T-helper 2 cell treated with Interferon-gamma antibody and Interleukin-4, amounts not matched to agents 5 μg/mL and 100 μg/mL, for 36 hours (primary cell): ENCODE measurements at regions not wholly inside any gene's neighbourhood (a gene's known extent, or its start where the extent isn't known, plus 50 kb on each side); places are given as distances from the start of the nearest gene placed in this dataset.
A peak's percentile ranks its signal among the peaks of the same experiment; 100 is the strongest.
"Not testable (repeated sequence)": the region's sequence is repeated elsewhere in the genome, so short reads cannot be mapped to it uniquely, and the experiment has no call there.

Source experiments
- DNase-seq: peaks from one replicate; pipeline ENCODE4 v3.0.0; 2021; ENCODE audit warnings: low spot score
- H3K27ac Mint-ChIP-seq: one replicate; pipeline ENCODE4 v1.8.0; 2021; ENCODE audit warnings: mild to moderate bottlenecking, mixed read lengths
- H3K27me3 Mint-ChIP-seq: one replicate; pipeline ENCODE4 v1.8.0; 2021; ENCODE audit warnings: low read depth, mixed read lengths
- H3K36me3 Mint-ChIP-seq: one replicate; pipeline ENCODE4 v1.8.0; 2021; ENCODE audit warnings: low read depth, mixed read lengths
- H3K4me1 Mint-ChIP-seq: one replicate; pipeline ENCODE4 v1.8.0; 2021; ENCODE audit warnings: low read depth, mixed read lengths
- H3K4me3 Mint-ChIP-seq: one replicate; pipeline ENCODE4 v1.8.0; 2022; ENCODE audit warnings: mild to moderate bottlenecking, moderate library complexity, mixed read lengths
- H3K9me3 Mint-ChIP-seq: one replicate; pipeline ENCODE4 v1.8.0; 2021; ENCODE audit warnings: mixed read lengths

GRCh38 chr2:61677942-61678341, 139.8 kb upstream of the XPO1 start:
- H3K4me3 Mint-ChIP-seq: no peak overlapping the region
- H3K27ac Mint-ChIP-seq: no peak overlapping the region
- H3K27me3 Mint-ChIP-seq: peaks cover 6% of the 10 kb centered on the region
- H3K9me3 Mint-ChIP-seq: peaks cover 26% of the 10 kb centered on the region
- peaks cover 8% of the 10 kb centered on the region for H3K36me3 Mint-ChIP-seq
- no peaks in the 10 kb centered on the region for H3K4me1 Mint-ChIP-seq
- DNase-seq: no peak

GRCh38 chr2:61677306-61677705, 139.2 kb upstream of the XPO1 start:
- peaks cover 6% of the 10 kb centered on the region for H3K27me3 Mint-ChIP-seq
- H3K4me3 Mint-ChIP-seq: no peak overlapping the region
- no peak overlapping the region for H3K27ac Mint-ChIP-seq
- peaks cover 26% of the 10 kb centered on the region for H3K9me3 Mint-ChIP-seq
- no peaks in the 10 kb centered on the region for H3K4me1 Mint-ChIP-seq
- H3K36me3 Mint-ChIP-seq: peaks cover 8% of the 10 kb centered on the region
- no peak for DNase-seq

GRCh38 chr2:61675204-61675603, 137.0 kb upstream of the XPO1 start:
- DNase-seq: no peak
- H3K4me3 Mint-ChIP-seq: no peak overlapping the region
- peaks cover 26% of the 10 kb centered on the region for H3K9me3 Mint-ChIP-seq
- H3K4me1 Mint-ChIP-seq: peaks cover 13% of the 10 kb centered on the region
- no peak overlapping the region for H3K27ac Mint-ChIP-seq
- peaks cover 8% of the 10 kb centered on the region for H3K36me3 Mint-ChIP-seq
- H3K27me3 Mint-ChIP-seq: no peaks in the 10 kb centered on the region

- peaks cover 13% of the 10 kb centered on the region for H3K4me1 Mint-ChIP-seq
- H3K4me3 Mint-ChIP-seq: peak overlapping the region; percentile 68
- peak overlapping the region; percentile 68 for H3K27ac Mint-ChIP-seq
- H3K27me3 Mint-ChIP-seq: no peaks in the 10 kb centered on the region
- H3K9me3 Mint-ChIP-seq: peaks cover 26% of the 10 kb centered on the region
- peaks cover 8% of the 10 kb centered on the region for H3K36me3 Mint-ChIP-seq
- DNase-seq: no peak
These were observed 133.6 kb upstream of the XPO1 start for GRCh38 chr2:61671561-61672315.

- Mint-ChIP-seq H3K4me1 (peaks cover 13% of the 10 kb centered on the region), H3K36me3 (peaks cover 8% of the 10 kb centered on the region), H3K9me3 (peaks cover 20% of the 10 kb centered on the region), H3K4me3 (peak overlapping the region; percentile 68), H3K27me3 (no peaks in the 10 kb centered on the region), H3K27ac (peak overlapping the region; percentile 68)
- DNase-seq: peak; percentile 35
These were observed 132.7 kb upstream of the XPO1 start for GRCh38 chr2:61670591-61671501.

GRCh38 chr2:61664190-61664589, 126.0 kb upstream of the XPO1 start:
- H3K4me1 Mint-ChIP-seq: peaks cover 6% of the 10 kb centered on the region
- no peak for DNase-seq
- no peak overlapping the region for H3K4me3 Mint-ChIP-seq
- H3K9me3 Mint-ChIP-seq: no peaks in the 10 kb centered on the region
- H3K27me3 Mint-ChIP-seq: peaks cover 6% of the 10 kb centered on the region
- no peaks in the 10 kb centered on the region for H3K36me3 Mint-ChIP-seq
- no peak overlapping the region for H3K27ac Mint-ChIP-seq

GRCh38 chr2:61662990-61663389, 124.8 kb upstream of the XPO1 start:
- Mint-ChIP-seq H3K4me1 (peaks cover 6% of the 10 kb centered on the region), H3K4me3 (no peak overlapping the region)

GRCh38 chr2:61660511-61661388, 122.6 kb upstream of the XPO1 start:
- no peak for DNase-seq
- Mint-ChIP-seq H3K27me3 (peaks cover 6% of the 10 kb centered on the region), H3K4me1 (peaks cover 6% of the 10 kb centered on the region), H3K36me3 (no peaks in the 10 kb centered on the region), H3K27ac (no peak overlapping the region), H3K4me3 (no peak overlapping the region), H3K9me3 (no peaks in the 10 kb centered on the region)

More at GRCh38 chr2:61662990-61663389, 124.8 kb upstream of the XPO1 start:
- H3K9me3 Mint-ChIP-seq: no peaks in the 10 kb centered on the region
- H3K27me3 Mint-ChIP-seq: peaks cover 6% of the 10 kb centered on the region
- no peak for DNase-seq
- no peak overlapping the region for H3K27ac Mint-ChIP-seq
- no peaks in the 10 kb centered on the region for H3K36me3 Mint-ChIP-seq

- Mint-ChIP-seq H3K4me3 (no peak overlapping the region), H3K27ac (no peak overlapping the region), H3K36me3 (no peaks in the 10 kb centered on the region), H3K4me1 (peaks cover 4% of the 10 kb centered on the region), H3K27me3 (peaks cover 4% of the 10 kb centered on the region), H3K9me3 (no peaks in the 10 kb centered on the region)
- no peak for DNase-seq
These were observed 121.0 kb upstream of the XPO1 start for GRCh38 chr2:61658841-61659780.

- H3K36me3 Mint-ChIP-seq, H3K4me3 Mint-ChIP-seq, H3K27me3 Mint-ChIP-seq, H3K27ac Mint-ChIP-seq, H3K4me1 Mint-ChIP-seq, DNase-seq: not testable (repeated sequence)
- peaks cover 14% of the 10 kb centered on the region for H3K9me3 Mint-ChIP-seq
These were observed 111.8 kb upstream of the XPO1 start for GRCh38 chr2:61649946-61650345.

GRCh38 chr2:61649021-61649420, 110.9 kb upstream of the XPO1 start:
- no peak overlapping the region for H3K27ac Mint-ChIP-seq
- no peak for DNase-seq
- no peaks in the 10 kb centered on the region for H3K36me3 Mint-ChIP-seq
- no peak overlapping the region for H3K4me3 Mint-ChIP-seq
- H3K9me3 Mint-ChIP-seq: peaks cover 14% of the 10 kb centered on the region
- H3K4me1 Mint-ChIP-seq: no peaks in the 10 kb centered on the region
- no peaks in the 10 kb centered on the region for H3K27me3 Mint-ChIP-seq

GRCh38 chr2:61647044-61647443, 108.9 kb upstream of the XPO1 start:
- no peak for DNase-seq
- Mint-ChIP-seq H3K9me3 (peaks cover 14% of the 10 kb centered on the region), H3K27me3 (no peaks in the 10 kb centered on the region), H3K4me1 (no peaks in the 10 kb centered on the region), H3K27ac (no peak overlapping the region), H3K36me3 (no peaks in the 10 kb centered on the region), H3K4me3 (no peak overlapping the region)

GRCh38 chr2:61645911-61646310, 107.8 kb upstream of the XPO1 start:
- DNase-seq: no peak
- no peak overlapping the region for H3K4me3 Mint-ChIP-seq

More at GRCh38 chr2:61645911-61646310, 107.8 kb upstream of the XPO1 start:
- Mint-ChIP-seq H3K27ac (no peak overlapping the region), H3K9me3 (peaks cover 14% of the 10 kb centered on the region), H3K4me1 (no peaks in the 10 kb centered on the region), H3K36me3 (no peaks in the 10 kb centered on the region), H3K27me3 (no peaks in the 10 kb centered on the region)
